ENCODE measurements at regions not wholly inside any gene's neighbourhood (a gene's known extent, or its start where the extent isn't known, plus 50 kb on each side); places are given as distances from the start of the nearest gene placed in this dataset.

DNA sequence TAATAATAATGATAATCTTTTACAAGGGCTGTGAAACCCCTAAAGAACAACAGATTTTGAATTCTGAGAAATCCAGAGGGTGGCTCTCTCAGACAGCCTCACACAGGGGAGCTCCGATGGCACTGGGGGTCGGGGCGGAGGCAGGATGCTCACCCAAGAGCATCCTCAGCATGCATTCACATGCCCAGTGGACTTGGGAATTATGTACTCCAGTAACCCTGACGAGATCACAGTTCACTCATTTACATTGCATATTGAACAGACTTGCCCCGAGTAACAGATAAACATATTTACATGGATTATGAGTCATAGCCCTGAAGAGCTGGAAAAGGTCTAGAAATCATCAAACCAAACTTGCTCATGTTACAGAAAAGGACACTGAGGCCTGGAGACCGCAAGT, 482.7 kb upstream of the JARID2 start:
- ChIA-PET CTCF (interaction anchor here (0.5 kb wide), 1 partner anchor 296 kb away, joined by 3 read pairs; no protein-coding TSS in a partner anchor), POLR2A (no interaction called here)
- no peaks in the 10 kb centered on the region for H3K36me3 ChIP-seq (ENCODE audit: control insufficient read depth in 4 of 4, insufficient read depth in 4 of 4, low read length in 3 of 4)
- no peak overlapping the region for H3K4me3 ChIP-seq (ENCODE audit: control insufficient read depth in 1 of 7, extremely low read depth in 1 of 7, insufficient read depth in 4 of 7, low read depth in 2 of 7, low read length in 6 of 7)
- 69% methylated on average over 4 of the region's 6 CpGs for WGBS (ENCODE audit: insufficient coverage)
- no peaks in the 10 kb centered on the region for H3K9me3 ChIP-seq (ENCODE audit: control extremely low read depth in 1 of 5, control insufficient read depth in 4 of 5, insufficient read depth in 2 of 5, low read depth in 1 of 5, low read length in 4 of 5)
- no peaks in the 10 kb centered on the region for H3K27me3 ChIP-seq (replicated peaks in 2 of 5; ENCODE audit: control insufficient read depth in 4 of 5, insufficient read depth in 5 of 5, low read length in 4 of 5)
- no peak for DNase-seq
- no peak overlapping the region for H3K27ac ChIP-seq (ENCODE audit: insufficient read depth in 1 of 2, low read depth in 1 of 2, low read length in 2 of 2, poor library complexity in 1 of 2, severe bottlenecking in 2 of 2)
- peaks cover 4 to 15% (median 9%) of the 10 kb centered on the region in 4 experiments for H3K4me1 ChIP-seq (ENCODE audit: control extremely low read depth in 1 of 4, control insufficient read depth in 4 of 4, insufficient read depth in 4 of 4, low read length in 3 of 4)

DNA sequence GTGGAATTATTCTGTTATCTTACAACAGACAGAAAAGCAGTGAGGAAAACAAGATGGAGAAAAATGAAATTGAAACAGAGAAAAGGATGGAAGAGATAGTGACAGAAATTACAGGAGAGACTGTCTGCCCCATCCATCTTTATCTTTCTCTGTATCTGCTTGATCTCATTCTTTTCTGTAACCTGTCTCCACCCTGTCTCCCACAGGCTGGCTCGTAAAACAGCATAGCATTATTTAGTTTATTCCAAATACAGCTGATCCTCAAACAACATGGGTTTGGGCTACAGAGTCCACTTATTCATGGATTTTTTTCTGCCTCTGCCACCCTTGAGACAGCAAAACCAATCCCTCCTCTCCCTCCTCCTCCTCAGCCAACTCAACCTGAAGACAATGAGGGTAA, 482.3 kb upstream of the JARID2 start:
- CTCF ChIA-PET = interaction anchor here (0.5 kb wide), 1 partner anchor 295 kb away, joined by 3 read pairs; no protein-coding TSS in a partner anchor
- H3K4me3 ChIP-seq (ENCODE audit: control insufficient read depth in 1 of 7, extremely low read depth in 1 of 7, insufficient read depth in 4 of 7, low read depth in 2 of 7, low read length in 6 of 7) = no peak overlapping the region
- no peak overlapping the region for H3K27ac ChIP-seq (ENCODE audit: insufficient read depth in 1 of 2, low read depth in 1 of 2, low read length in 2 of 2, poor library complexity in 1 of 2, severe bottlenecking in 2 of 2)
- peaks cover 4 to 15% (median 9%) of the 10 kb centered on the region in 4 experiments for H3K4me1 ChIP-seq (ENCODE audit: control extremely low read depth in 1 of 4, control insufficient read depth in 4 of 4, insufficient read depth in 4 of 4, low read length in 3 of 4)
- no peaks in the 10 kb centered on the region for H3K9me3 ChIP-seq (ENCODE audit: control extremely low read depth in 1 of 5, control insufficient read depth in 4 of 5, insufficient read depth in 2 of 5, low read depth in 1 of 5, low read length in 4 of 5)
- POLR2A ChIA-PET = no interaction called here
- no peaks in the 10 kb centered on the region for H3K27me3 ChIP-seq (replicated peaks in 2 of 5; ENCODE audit: control insufficient read depth in 4 of 5, insufficient read depth in 5 of 5, low read length in 4 of 5)
- no peaks in the 10 kb centered on the region for H3K36me3 ChIP-seq (ENCODE audit: control insufficient read depth in 4 of 4, insufficient read depth in 4 of 4, low read length in 3 of 4)
- no peak for DNase-seq
- WGBS (ENCODE audit: insufficient coverage) = 100% methylated on average over 1 of the region's 1 CpG

DNA sequence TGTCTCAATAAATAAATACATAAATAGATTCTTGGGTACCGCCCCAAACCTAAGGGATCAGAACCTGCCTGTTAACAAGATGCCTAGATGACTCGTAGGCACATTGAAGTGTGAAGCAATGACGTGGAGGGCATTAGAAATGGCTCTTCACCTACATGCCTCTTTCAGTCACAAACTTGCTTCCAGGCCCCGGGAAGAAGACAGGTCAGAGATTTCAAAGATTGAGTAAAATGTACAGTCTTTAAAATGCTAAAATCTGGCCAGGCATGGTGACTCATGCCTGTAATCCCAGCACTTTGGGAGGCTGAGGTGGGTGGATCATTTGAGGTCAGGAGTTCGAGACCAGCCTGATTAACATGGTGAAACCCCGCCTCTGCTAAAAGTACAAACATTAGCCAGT, 480.8 kb upstream of the JARID2 start:
- CTCF ChIA-PET = no interaction called here
- Histone ChIP-seq H3K4me3 (ENCODE audit: control insufficient read depth in 1 of 7, extremely low read depth in 1 of 7, insufficient read depth in 4 of 7, low read depth in 2 of 7, low read length in 6 of 7) (no peak overlapping the region), H3K27ac (ENCODE audit: insufficient read depth in 1 of 2, low read depth in 1 of 2, low read length in 2 of 2, poor library complexity in 1 of 2, severe bottlenecking in 2 of 2) (no peak overlapping the region), H3K9me3 (ENCODE audit: control extremely low read depth in 1 of 5, control insufficient read depth in 4 of 5, insufficient read depth in 2 of 5, low read depth in 1 of 5, low read length in 4 of 5) (no peaks in the 10 kb centered on the region), H3K4me1 (ENCODE audit: control extremely low read depth in 1 of 4, control insufficient read depth in 4 of 4, insufficient read depth in 4 of 4, low read length in 3 of 4) (peaks cover 4 to 15% (median 9%) of the 10 kb centered on the region in 4 experiments), H3K27me3 (replicated peaks in 2 of 5; ENCODE audit: control insufficient read depth in 4 of 5, insufficient read depth in 5 of 5, low read length in 4 of 5) (no peaks in the 10 kb centered on the region), H3K36me3 (ENCODE audit: control insufficient read depth in 4 of 4, insufficient read depth in 4 of 4, low read length in 3 of 4) (no peaks in the 10 kb centered on the region)
- WGBS (ENCODE audit: insufficient coverage) = 95% methylated on average over 4 of the region's 6 CpGs
- no peak for DNase-seq
- POLR2A ChIA-PET = no interaction called here

DNA sequence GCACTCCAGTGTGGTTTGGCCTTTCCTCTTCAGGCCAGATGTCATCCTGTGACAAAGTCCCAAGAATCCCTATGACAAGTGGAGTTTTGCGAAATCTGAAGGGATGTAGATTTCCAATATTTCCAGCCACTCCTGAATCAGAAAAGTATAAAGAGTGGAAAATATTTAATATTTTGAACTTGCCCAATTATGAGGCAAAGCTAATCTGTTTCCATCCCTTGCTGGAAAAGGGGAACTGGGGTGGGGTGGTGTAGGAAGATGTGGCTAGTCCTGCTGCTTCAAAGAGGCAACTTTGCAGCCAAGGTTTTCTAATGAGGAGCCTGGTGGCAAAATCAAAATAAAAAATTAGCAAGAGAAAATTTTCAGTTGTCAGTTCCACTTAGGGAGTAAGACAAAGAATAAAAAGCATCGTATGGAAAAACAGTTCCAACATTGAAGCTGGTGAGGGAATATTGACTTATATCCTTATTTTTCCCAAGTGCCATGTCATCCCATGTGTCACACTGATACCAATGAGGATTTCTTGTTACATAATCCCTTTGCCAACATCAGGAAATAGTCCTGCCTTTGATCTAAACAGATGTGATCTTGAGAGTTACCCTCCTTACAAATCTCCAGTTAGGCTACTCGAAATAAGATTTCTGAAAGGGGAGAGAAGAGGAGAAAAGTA, 480.0 kb upstream of the JARID2 start:
- H3K4me1 ChIP-seq (ENCODE audit: control extremely low read depth in 1 of 4, control insufficient read depth in 4 of 4, insufficient read depth in 4 of 4, low read length in 3 of 4) = peaks cover 4 to 17% (median 9%) of the 10 kb centered on the region in 4 experiments
- H3K9me3 ChIP-seq (ENCODE audit: control extremely low read depth in 1 of 5, control insufficient read depth in 4 of 5, insufficient read depth in 2 of 5, low read depth in 1 of 5, low read length in 4 of 5) = no peaks in the 10 kb centered on the region
- no peak overlapping the region for H3K4me3 ChIP-seq (ENCODE audit: control insufficient read depth in 1 of 7, extremely low read depth in 1 of 7, insufficient read depth in 4 of 7, low read depth in 2 of 7, low read length in 6 of 7)
- no peaks in the 10 kb centered on the region for H3K36me3 ChIP-seq (ENCODE audit: control insufficient read depth in 4 of 4, insufficient read depth in 4 of 4, low read length in 3 of 4)
- peak in 2 of 3 donors; percentile 43 to 49 for DNase-seq
- 90% methylated on average over 2 of the region's 3 CpGs for WGBS (ENCODE audit: insufficient coverage)
- ChIA-PET CTCF (interaction anchor here (0.6 kb wide), 1 partner anchor 493 kb away, joined by 3 read pairs; no protein-coding TSS in a partner anchor), POLR2A (no interaction called here)
- no peak overlapping the region for H3K27ac ChIP-seq (ENCODE audit: insufficient read depth in 1 of 2, low read depth in 1 of 2, low read length in 2 of 2, poor library complexity in 1 of 2, severe bottlenecking in 2 of 2)
- H3K27me3 ChIP-seq (replicated peaks in 2 of 5; ENCODE audit: control insufficient read depth in 4 of 5, insufficient read depth in 5 of 5, low read length in 4 of 5) = no peaks in the 10 kb centered on the region

DNA sequence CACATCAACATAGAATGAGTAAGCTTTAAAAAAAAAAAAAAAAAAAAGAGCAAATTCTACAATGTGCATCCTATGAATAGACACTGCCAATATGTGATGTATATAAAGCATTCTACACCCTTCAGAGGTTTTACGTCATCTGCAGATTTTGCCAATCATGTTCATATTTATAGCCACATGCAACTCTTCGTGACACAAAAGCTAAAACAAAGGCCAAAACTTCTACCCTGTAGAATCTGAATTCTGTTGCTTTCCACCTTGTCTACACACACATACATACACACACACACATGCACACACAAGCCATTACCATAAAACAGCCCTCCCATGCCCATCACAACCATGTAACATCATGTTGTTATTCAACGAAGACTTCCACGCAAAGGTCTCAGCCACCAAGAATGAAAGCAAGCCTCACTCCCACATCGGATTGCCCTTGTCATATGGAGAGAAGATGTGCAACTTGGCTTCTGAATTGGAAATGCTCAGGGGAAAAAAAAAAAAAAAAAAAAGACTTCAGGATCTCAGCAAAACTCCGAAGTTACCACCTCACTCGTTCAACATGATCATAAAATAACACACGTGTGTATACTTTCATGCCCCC, 479.4 kb upstream of the JARID2 start:
- ChIA-PET CTCF (no interaction called here), POLR2A (no interaction called here)
- no peaks in the 10 kb centered on the region for H3K27me3 ChIP-seq (replicated peaks in 2 of 5; ENCODE audit: control insufficient read depth in 4 of 5, insufficient read depth in 5 of 5, low read length in 4 of 5)
- no peaks in the 10 kb centered on the region for H3K9me3 ChIP-seq (ENCODE audit: control extremely low read depth in 1 of 5, control insufficient read depth in 4 of 5, insufficient read depth in 2 of 5, low read depth in 1 of 5, low read length in 4 of 5)
- no peak for DNase-seq
- no peak overlapping the region for H3K4me3 ChIP-seq (ENCODE audit: control insufficient read depth in 1 of 7, extremely low read depth in 1 of 7, insufficient read depth in 4 of 7, low read depth in 2 of 7, low read length in 6 of 7)
- peaks cover 4 to 17% (median 9%) of the 10 kb centered on the region in 4 experiments for H3K4me1 ChIP-seq (ENCODE audit: control extremely low read depth in 1 of 4, control insufficient read depth in 4 of 4, insufficient read depth in 4 of 4, low read length in 3 of 4)
- no peaks in the 10 kb centered on the region for H3K36me3 ChIP-seq (ENCODE audit: control insufficient read depth in 4 of 4, insufficient read depth in 4 of 4, low read length in 3 of 4)
- 97% methylated on average over 5 of the region's 8 CpGs for WGBS (ENCODE audit: insufficient coverage)
- no peak overlapping the region for H3K27ac ChIP-seq (ENCODE audit: insufficient read depth in 1 of 2, low read depth in 1 of 2, low read length in 2 of 2, poor library complexity in 1 of 2, severe bottlenecking in 2 of 2)

DNA sequence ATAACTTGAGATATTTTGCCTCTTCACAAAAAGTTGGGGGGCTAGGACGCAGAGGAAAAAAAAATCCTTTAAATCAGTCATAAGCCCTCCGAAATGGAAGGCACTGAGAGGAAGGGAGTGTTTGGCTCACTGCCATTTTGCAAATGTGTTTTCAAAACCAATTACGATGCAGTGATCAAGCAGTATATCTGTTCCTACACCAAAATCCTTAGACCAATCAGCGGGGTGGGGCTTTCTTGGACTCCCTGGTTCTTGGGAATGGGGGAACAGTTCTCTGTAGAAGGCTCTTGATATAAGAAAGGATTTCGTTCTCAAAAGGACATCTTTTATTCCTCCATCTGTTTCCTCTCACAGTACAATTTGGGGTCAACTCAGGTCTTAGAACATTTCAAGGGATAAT, 478.6 kb upstream of the JARID2 start:
- ChIA-PET POLR2A (no interaction called here), CTCF (no interaction called here)
- Histone ChIP-seq H3K36me3 (ENCODE audit: control insufficient read depth in 4 of 4, insufficient read depth in 4 of 4, low read length in 3 of 4) (no peaks in the 10 kb centered on the region), H3K27me3 (replicated peaks in 2 of 5; ENCODE audit: control insufficient read depth in 4 of 5, insufficient read depth in 5 of 5, low read length in 4 of 5) (no peaks in the 10 kb centered on the region), H3K4me3 (ENCODE audit: control insufficient read depth in 1 of 7, extremely low read depth in 1 of 7, insufficient read depth in 4 of 7, low read depth in 2 of 7, low read length in 6 of 7) (no peak overlapping the region), H3K9me3 (ENCODE audit: control extremely low read depth in 1 of 5, control insufficient read depth in 4 of 5, insufficient read depth in 2 of 5, low read depth in 1 of 5, low read length in 4 of 5) (no peaks in the 10 kb centered on the region), H3K27ac (ENCODE audit: insufficient read depth in 1 of 2, low read depth in 1 of 2, low read length in 2 of 2, poor library complexity in 1 of 2, severe bottlenecking in 2 of 2) (no peak overlapping the region), H3K4me1 (ENCODE audit: control extremely low read depth in 1 of 4, control insufficient read depth in 4 of 4, insufficient read depth in 4 of 4, low read length in 3 of 4) (peaks cover 4 to 17% (median 9%) of the 10 kb centered on the region in 4 experiments)
- WGBS (ENCODE audit: insufficient coverage) = 30% methylated on average over 2 of the region's 5 CpGs
- DNase-seq = peak; percentile 12 to 66 (median 58)

DNA sequence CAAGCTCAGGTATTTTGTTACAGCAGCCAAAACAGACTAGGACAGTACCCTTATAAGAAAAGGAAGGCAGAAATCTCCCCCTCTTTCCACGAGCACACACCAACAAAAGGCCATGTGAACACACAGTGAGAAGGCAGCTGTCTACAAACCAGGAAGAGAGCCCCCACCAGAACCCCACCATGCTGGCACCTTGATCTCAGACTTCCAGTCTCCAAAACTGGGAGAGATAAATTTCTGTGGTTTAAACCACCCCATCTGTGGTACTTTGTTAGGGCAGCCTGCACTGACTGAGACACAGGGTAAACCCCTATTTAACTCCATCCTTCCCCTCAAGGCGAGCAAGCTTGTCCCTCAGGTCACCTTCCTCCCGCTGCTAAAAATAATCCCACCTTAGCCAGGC, 475.8 kb upstream of the JARID2 start:
- Histone ChIP-seq H3K9me3 (ENCODE audit: control extremely low read depth in 1 of 5, control insufficient read depth in 4 of 5, insufficient read depth in 2 of 5, low read depth in 1 of 5, low read length in 4 of 5) (no peaks in the 10 kb centered on the region), H3K27me3 (replicated peaks in 2 of 5; ENCODE audit: control insufficient read depth in 4 of 5, insufficient read depth in 5 of 5, low read length in 4 of 5) (no peaks in the 10 kb centered on the region), H3K4me3 (ENCODE audit: control insufficient read depth in 1 of 7, extremely low read depth in 1 of 7, insufficient read depth in 4 of 7, low read depth in 2 of 7, low read length in 6 of 7) (no peak overlapping the region), H3K27ac (ENCODE audit: insufficient read depth in 1 of 2, low read depth in 1 of 2, low read length in 2 of 2, poor library complexity in 1 of 2, severe bottlenecking in 2 of 2) (no peak overlapping the region), H3K36me3 (ENCODE audit: control insufficient read depth in 4 of 4, insufficient read depth in 4 of 4, low read length in 3 of 4) (no peaks in the 10 kb centered on the region), H3K4me1 (ENCODE audit: control extremely low read depth in 1 of 4, control insufficient read depth in 4 of 4, insufficient read depth in 4 of 4, low read length in 3 of 4) (peaks cover 4 to 17% (median 9%) of the 10 kb centered on the region in 4 experiments)
- CTCF ChIA-PET = interaction anchor here (1.8 kb wide), 1 partner anchor 29 kb away, joined by 3 read pairs; no protein-coding TSS in a partner anchor
- POLR2A ChIA-PET = no interaction called here
- WGBS (ENCODE audit: insufficient coverage) = 65% methylated on average over 2 of the region's 3 CpGs
- DNase-seq = peak in 2 of 3 donors; percentile 26 to 45

All from common myeloid progenitor, CD34-positive (primary cell).